Aorta (tissue), 5 donors: ENCODE measurements at regions not wholly inside any gene's neighbourhood (a gene's known extent, or its start where the extent isn't known, plus 50 kb on each side); places are given as distances from the start of the nearest gene placed in this dataset.

ENCODE experiments used
- ATAC-seq: fragments of 200-7000 bp; cut with Tn5 transposase; one replicate; pipeline ENCODE4 v1.9.1; 2022; ENCODE audit warnings: moderate library complexity; ENCODE audit not compliant: low FRiP score
- DNase-seq, 2 donors: peaks; one replicate each; pipeline ENCODE4 v3.0.0-alpha.2; 2020
- H3K27ac ChIP-seq, 2 donors: one replicate each; pipeline ENCODE4 v1.5.1; 2013; ENCODE audit warnings: low read length in 2 of 2, mild to moderate bottlenecking in 2 of 2, moderate library complexity in 2 of 2, control low read depth in 1 of 2, inconsistent platforms in 1 of 2, low read depth in 1 of 2
- H3K27me3 ChIP-seq, 2 donors: one replicate each; pipeline ENCODE4 v1.6.1; 2013; ENCODE audit warnings: control low read depth in 1 of 2, low read length in 1 of 2, mild to moderate bottlenecking in 1 of 2, moderate library complexity in 1 of 2; ENCODE audit not compliant: insufficient read depth in 2 of 2, control insufficient read depth in 1 of 2
- H3K36me3 ChIP-seq, 2 donors: one replicate each; pipeline ENCODE4 v1.6.1; 2013; ENCODE audit warnings: control low read depth in 1 of 2, low read length in 1 of 2, mild to moderate bottlenecking in 1 of 2; ENCODE audit not compliant: insufficient read depth in 2 of 2, control insufficient read depth in 1 of 2
- H3K4me1 ChIP-seq, 2 donors: one replicate each; pipeline ENCODE4 v1.6.1; 2013; ENCODE audit warnings: low read length in 2 of 2, control low read depth in 1 of 2, mild to moderate bottlenecking in 1 of 2, moderate library complexity in 1 of 2; ENCODE audit not compliant: insufficient read depth in 2 of 2, control insufficient read depth in 1 of 2
- H3K4me3 ChIP-seq, 2 donors: one replicate each; pipeline ENCODE4 v1.5.1; 2013; ENCODE audit warnings: low read length in 2 of 2, control low read depth in 1 of 2, mild to moderate bottlenecking in 1 of 2
- H3K9me3 ChIP-seq: one replicate; pipeline ENCODE4 v1.6.1; 2013; ENCODE audit warnings: mild to moderate bottlenecking, low read length; ENCODE audit not compliant: control insufficient read depth
- WGBS, 2 donors: extraction: QIAGEN DNeasy Blood & Tissue Kit; methylation state at CpG; one replicate each; pipeline ENCODE4 v1.1.7; 2013; 5-methylcytosine and 5-hydroxymethylcytosine counted together
- intact Hi-C, 2 donors: fragments of 100-400 bp; cut with DNase I; formaldehyde crosslinking; loops; one replicate each; pipeline versions ENCODE4 v1.14.2 to v1.15.0; 2022
- donor health status: healthy with polysubstance abuse.
- donor health status: Bipolar disorder and iron deficiency.
- donor health status: DM: no; HTN: no; CAD: no.
- donor health status: DM: no; HTN: no; CAD: no.
- donor health status: DM: yes; HTN: yes; CAD: no.

DNA sequence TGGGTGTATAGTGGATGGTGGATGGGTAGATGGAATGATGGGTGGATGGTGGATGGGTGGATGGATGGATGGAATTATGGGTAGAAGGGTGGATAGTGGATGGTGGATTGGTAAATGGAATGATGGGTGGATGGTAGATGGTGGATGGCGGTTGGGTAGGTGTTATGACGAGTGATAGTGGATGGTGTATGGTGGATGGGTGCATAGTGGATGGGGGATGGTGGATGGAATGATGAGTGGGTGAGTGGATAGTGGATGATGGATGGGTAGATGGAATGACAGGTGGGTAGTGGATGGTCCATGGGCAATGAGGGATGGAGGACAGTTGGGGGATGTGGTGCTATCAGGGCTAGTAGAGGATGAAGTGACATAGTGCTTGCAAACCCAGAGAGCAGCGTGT lies 182.4 kb downstream of the BRD1 start:
- intact Hi-C loops = no loop called here

DNA sequence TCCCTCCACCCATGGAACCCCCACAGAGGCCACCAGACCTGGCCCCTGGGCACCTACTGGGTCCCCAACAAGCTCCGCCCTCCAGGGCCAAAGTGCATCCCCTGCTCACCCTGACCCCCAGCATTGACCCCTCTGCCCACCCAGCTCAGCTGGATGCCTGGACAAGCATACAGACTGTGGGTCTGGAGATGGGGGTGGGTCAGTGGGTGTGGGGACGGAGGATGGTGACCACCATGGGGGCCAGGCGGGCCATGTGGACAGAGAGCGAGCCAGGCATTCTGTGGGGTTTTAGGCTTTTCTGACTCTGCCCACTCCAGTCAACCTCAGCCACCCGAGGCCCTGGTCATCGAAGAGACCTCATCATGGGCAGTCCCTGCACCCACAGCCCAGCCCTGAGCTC lies 183.7 kb downstream of the BRD1 start:
- intact Hi-C loops = no loop called here
- 88 to 93% methylated on average over 6 of the region's 6 CpGs for WGBS, 2 donors
- ATAC-seq = no peak
- Histone ChIP-seq H3K36me3 (no peaks in the 10 kb centered on the region), H3K4me1 (no peaks in the 10 kb centered on the region), H3K27ac (no peak overlapping the region), H3K9me3 (no peaks in the 10 kb centered on the region), H3K27me3 (no peaks in the 10 kb centered on the region), H3K4me3 (no peak overlapping the region)
- DNase-seq = no peak

More for the DNA sequence above, 182.4 kb downstream of the BRD1 start:
- no peaks in the 10 kb centered on the region for H3K27me3 ChIP-seq
- ATAC-seq (no peak), DNase-seq (no peak)
- no peaks in the 10 kb centered on the region for H3K9me3 ChIP-seq
- H3K4me3 ChIP-seq = no peak overlapping the region
- H3K4me1 ChIP-seq = no peaks in the 10 kb centered on the region
- 90 to 95% methylated on average over 3 of the region's 3 CpGs for whole genome bisulfite sequencing, 2 donors
- H3K27ac ChIP-seq = no peak overlapping the region
- H3K36me3 ChIP-seq = no peaks in the 10 kb centered on the region

DNA sequence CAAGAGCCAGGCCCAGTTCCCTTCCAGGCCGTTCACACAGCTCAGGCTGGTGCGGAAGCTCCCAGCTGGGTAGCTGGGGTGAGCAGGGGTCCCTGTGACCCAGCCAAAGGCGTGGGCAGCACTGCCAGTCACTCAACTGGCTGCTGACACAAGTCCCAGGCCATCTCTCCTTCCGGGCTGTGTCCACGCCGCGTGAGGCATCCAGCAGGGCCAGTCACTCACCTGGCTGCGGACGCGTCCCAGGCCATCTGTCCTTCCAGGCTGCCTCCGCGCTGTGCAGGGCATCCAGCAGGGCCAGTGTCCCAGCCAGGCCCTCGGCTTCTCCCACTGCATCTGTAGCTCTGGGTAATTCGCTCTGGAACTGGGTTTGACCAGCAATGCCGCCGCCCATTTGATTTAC lies 184.2 kb downstream of the BRD1 start:
- ATAC-seq (no peak), DNase-seq (no peak)
- Histone ChIP-seq H3K4me3 (no peak overlapping the region), H3K27ac (no peak overlapping the region), H3K27me3 (no peaks in the 10 kb centered on the region), H3K36me3 (no peaks in the 10 kb centered on the region), H3K4me1 (no peaks in the 10 kb centered on the region), H3K9me3 (no peaks in the 10 kb centered on the region)
- WGBS, 2 donors = 93 to 94% methylated on average over 16 of the region's 16 CpGs
- intact Hi-C loops = no loop called here

GRCh38 chr22:49642741-49643140 lies 184.9 kb downstream of the BRD1 start:
- no peaks in the 10 kb centered on the region for H3K4me1 ChIP-seq
- H3K36me3 ChIP-seq = no peaks in the 10 kb centered on the region
- H3K9me3 ChIP-seq = no peaks in the 10 kb centered on the region
- 75 to 81% methylated on average over 8 of the region's 8 CpGs for WGBS, 2 donors
- ATAC-seq (no peak), DNase-seq (no peak)
- H3K4me3 ChIP-seq = no peak overlapping the region
- intact Hi-C loops = no loop called here
- H3K27ac ChIP-seq = no peak overlapping the region
- H3K27me3 ChIP-seq = no peaks in the 10 kb centered on the region

DNA sequence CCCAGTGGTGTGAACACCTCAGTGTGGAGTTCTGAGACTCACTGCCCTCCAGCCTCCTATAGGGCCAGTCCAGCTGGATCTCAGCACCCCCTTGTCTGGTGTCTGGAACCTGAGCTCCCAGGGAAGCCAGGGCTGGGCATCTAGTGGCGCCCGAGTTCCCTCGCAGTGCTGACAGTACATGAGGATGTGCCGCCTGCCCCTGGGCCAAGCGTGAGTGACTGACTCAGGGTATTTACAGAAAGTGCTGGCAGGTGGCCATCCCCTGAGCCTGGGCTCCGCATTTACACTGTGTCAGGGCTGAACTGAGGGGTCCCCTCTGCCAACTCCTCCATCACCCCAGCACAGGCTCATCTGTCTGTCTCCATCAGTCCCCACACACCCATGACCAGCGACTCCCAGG lies 185.3 kb downstream of the BRD1 start:
- Histone ChIP-seq H3K4me1 (no peaks in the 10 kb centered on the region), H3K4me3 (no peak overlapping the region), H3K36me3 (no peaks in the 10 kb centered on the region), H3K27me3 (no peaks in the 10 kb centered on the region), H3K9me3 (no peaks in the 10 kb centered on the region), H3K27ac (no peak overlapping the region)
- ATAC-seq (no peak), DNase-seq (no peak)
- intact Hi-C loops = no loop called here
- WGBS, 2 donors = 64 to 71% methylated on average over 7 of the region's 7 CpGs

- H3K36me3 ChIP-seq = no peaks in the 10 kb centered on the region
- intact Hi-C loops = no loop called here
- no peak for ATAC-seq
- no peaks in the 10 kb centered on the region for H3K27me3 ChIP-seq
- WGBS, 2 donors = 88 to 89% methylated on average over 12 of the region's 12 CpGs
- no peak overlapping the region for H3K4me3 ChIP-seq
- H3K4me1 ChIP-seq = no peaks in the 10 kb centered on the region
- no peak for DNase-seq
- H3K9me3 ChIP-seq = no peaks in the 10 kb centered on the region
- no peak overlapping the region for H3K27ac ChIP-seq
Measured at GRCh38 chr22:49641770-49642313, 185.8 kb downstream of the BRD1 start.

GRCh38 chr22:49640366-49641095 lies 187.1 kb downstream of the BRD1 start:
- Histone ChIP-seq H3K36me3 (no peaks in the 10 kb centered on the region), H3K4me3 (no peak overlapping the region), H3K9me3 (no peaks in the 10 kb centered on the region), H3K27me3 (no peaks in the 10 kb centered on the region), H3K4me1 (no peaks in the 10 kb centered on the region), H3K27ac (no peak overlapping the region)
- ATAC-seq = no peak
- WGBS, 2 donors = 80 to 91% methylated on average over 24 to 26 of the region's 26 CpGs
- no peak for DNase-seq
- intact Hi-C loops = no loop called here

DNA sequence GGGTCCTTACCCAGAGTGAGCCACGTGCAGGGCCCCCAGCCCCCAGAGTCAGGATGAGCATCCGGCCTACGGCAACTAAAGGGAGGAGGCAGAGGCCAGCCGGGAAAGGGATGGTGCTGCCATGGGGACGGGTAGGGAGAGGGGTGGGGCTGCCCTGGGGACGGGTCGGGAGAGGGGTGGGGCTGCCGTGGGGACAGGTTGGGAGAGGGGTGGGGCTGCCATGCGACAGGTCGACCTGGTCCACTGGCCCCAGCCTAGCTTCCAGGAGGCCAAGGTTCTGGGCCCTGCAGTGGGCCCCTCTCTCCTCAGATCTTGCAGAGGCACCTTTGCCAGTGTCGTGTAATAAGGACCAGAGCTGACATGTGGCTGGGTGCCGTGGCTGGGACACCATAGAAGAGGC lies 187.7 kb downstream of the BRD1 start:
- DNase-seq (no peak), ATAC-seq (no peak)
- Histone ChIP-seq H3K9me3 (no peaks in the 10 kb centered on the region), H3K4me1 (no peaks in the 10 kb centered on the region), H3K27ac (no peak overlapping the region), H3K36me3 (no peaks in the 10 kb centered on the region), H3K4me3 (no peak overlapping the region), H3K27me3 (no peaks in the 10 kb centered on the region)
- WGBS, 2 donors = 61 to 71% methylated on average over 8 to 12 of the region's 12 CpGs
- intact Hi-C loops = no loop called here

DNA sequence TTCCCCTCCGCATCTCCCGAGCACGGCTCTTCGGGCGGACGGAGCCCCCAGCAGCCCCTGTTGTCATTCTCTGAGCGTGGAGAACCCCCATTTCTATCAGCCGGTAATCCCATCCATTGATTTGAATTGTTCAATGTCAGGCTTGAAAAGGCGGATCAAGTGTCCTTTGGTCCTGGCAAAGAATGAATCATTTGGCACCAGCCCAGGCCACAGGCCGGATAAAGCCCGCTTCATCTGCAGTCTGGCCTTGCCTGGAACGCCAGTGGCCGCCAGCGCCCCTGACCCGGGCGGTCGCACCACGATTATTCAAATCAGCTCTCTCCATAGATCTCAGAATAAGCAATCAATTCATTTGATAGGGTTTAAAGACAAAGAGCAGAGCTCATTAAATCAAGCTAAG lies 188.9 kb downstream of the BRD1 start:
- no peaks in the 10 kb centered on the region for H3K27me3 ChIP-seq
- no peaks in the 10 kb centered on the region for H3K36me3 ChIP-seq
- no peaks in the 10 kb centered on the region for H3K4me1 ChIP-seq
- intact Hi-C loops = no loop called here
- WGBS, 2 donors = 91 to 92% methylated on average over 18 of the region's 18 CpGs
- no peak overlapping the region for H3K27ac ChIP-seq
- H3K4me3 ChIP-seq = no peak overlapping the region
- ATAC-seq (no peak), DNase-seq (no peak)
- no peaks in the 10 kb centered on the region for H3K9me3 ChIP-seq
